ENCODE measurements at regions not wholly inside any gene's neighbourhood (a gene's known extent, or its start where the extent isn't known, plus 50 kb on each side); places are given as distances from the start of the nearest gene placed in this dataset.
"Not testable (repeated sequence)": the region's sequence is repeated elsewhere in the genome, so short reads cannot be mapped to it uniquely, and the experiment has no call there.

DNA sequence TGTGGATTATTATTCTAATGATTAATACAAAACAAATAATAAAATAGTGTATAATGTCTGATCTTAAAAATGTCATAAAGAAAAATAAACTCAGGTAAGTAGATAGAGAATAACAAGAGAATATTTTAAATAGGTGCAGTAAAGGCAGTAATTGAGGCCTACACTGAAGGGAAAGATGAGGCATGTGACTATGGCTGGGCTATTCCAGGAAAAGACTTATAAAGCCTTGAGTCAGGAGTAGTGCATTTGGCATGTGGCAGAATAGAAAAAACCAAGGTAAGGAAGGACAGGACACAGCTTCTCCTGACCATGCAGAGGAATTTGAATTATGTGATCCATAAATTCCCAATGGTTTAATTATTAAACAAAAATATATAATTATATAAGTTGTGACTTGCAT, 215.6 kb upstream of the C1QTNF3 start:
- not testable (repeated sequence) for DNase-seq (ENCODE audit: low read depth, low spot score); H3K27ac ChIP-seq

DNA sequence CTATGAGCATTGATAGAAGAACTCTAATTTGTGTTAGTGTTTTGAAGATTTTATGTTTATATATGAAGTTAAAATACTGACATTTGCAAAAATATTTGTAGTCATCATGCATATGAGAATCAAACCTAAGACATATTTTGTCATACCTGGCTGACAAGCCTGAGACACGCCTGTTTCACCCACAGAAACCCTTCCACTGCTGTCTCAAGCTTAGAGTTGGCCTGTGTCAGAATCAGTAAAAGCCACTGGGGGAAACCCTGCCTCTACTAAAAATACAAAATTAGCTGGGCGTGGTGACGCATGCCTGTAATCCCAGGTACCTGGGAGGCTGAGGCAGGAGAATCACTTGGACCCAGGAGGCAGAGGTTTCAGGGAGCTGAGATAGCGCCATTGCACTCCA, 218.0 kb upstream of the C1QTNF3 start:
- not testable (repeated sequence) for DNase-seq (ENCODE audit: low read depth, low spot score); H3K27ac ChIP-seq

DNA sequence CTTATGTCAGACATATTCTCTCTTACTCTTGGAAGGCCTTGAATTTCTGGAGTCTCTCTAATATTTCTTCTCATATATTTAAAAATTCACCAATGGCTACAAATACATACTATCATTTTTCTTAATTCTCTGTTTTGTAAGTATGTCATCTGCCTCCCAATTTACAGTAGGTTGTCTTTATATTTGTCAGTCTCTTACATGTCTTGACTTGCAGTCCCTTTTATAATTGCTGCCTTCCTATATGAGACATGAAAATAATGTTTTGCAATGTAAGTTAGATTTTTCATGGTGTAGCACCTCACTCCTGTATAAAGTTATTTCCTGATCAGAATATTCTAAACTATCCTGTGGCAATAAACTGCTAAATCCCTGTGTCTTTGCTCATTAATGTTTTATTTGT, 223.1 kb upstream of the C1QTNF3 start:
- H3K27ac ChIP-seq; DNase-seq (ENCODE audit: low read depth, low spot score): not testable (repeated sequence)

DNA sequence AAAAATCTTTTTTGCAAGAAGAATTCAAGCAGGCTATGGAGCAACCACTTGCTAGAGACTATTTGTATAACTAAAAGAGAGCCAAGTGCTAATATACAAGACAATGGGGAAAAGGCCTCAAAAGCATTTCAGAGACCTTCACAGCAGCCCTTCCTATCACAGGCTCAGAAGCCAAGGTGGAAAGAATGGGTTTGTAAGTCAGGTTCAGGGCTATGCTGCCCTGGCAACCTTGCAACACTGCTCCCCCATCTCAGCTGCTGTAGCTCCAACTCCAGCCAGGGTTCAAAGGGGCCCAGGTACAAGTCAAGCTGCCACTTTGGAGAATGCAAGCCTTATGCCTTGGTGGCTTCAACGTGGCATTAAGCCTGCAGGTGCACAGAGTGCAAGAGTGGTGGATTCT, 253.7 kb upstream of the C1QTNF3 start:
- DNase-seq (ENCODE audit: low read depth, low spot score); H3K27ac ChIP-seq: not testable (repeated sequence)

DNA sequence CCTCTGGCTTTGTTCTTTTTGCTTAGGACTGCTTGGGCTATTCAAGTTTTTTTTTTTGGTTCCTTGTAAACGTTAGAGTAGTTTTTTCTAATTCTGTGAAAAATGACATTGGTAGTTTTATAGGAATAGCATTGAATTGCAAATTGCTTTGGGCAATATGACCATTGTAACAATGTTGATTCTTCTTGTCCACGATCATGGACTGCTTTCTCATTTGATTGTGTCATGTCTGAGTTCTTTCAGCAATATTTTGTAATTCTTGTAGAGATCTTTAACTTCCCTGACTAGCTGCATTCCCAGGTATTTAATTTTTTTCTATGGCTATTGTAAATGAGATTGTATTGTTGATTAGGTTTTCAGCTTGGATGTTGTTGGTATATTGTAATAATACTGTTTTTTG, 286.2 kb upstream of the C1QTNF3 start:
- DNase-seq (ENCODE audit: low read depth, low spot score); H3K27ac ChIP-seq: not testable (repeated sequence)

DNA sequence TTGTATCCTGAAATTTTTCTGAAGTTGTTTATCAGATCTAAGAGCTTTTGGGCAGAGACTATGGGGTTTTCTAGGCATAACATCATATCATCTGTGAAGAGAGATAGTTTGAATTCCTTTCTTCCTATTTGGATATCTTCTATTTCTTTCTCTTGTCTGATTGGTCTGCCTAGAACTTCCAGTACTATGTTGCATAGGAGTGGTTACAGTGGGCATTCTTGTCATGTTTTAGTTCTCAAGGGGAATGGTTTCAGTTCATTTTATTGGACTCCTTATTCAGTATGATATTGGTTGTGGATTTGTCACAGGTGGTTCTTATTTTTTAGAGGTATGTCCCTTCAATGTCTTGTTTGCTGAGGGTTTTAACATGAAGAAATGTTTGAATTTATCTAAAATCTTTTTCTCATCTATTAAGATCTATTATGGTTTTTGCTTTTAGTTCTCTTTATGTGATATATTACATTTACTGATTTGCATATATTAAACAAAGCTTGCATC, 286.6 kb upstream of the C1QTNF3 start:
- DNase-seq (ENCODE audit: low read depth, low spot score); H3K27ac ChIP-seq: not testable (repeated sequence)

DNA sequence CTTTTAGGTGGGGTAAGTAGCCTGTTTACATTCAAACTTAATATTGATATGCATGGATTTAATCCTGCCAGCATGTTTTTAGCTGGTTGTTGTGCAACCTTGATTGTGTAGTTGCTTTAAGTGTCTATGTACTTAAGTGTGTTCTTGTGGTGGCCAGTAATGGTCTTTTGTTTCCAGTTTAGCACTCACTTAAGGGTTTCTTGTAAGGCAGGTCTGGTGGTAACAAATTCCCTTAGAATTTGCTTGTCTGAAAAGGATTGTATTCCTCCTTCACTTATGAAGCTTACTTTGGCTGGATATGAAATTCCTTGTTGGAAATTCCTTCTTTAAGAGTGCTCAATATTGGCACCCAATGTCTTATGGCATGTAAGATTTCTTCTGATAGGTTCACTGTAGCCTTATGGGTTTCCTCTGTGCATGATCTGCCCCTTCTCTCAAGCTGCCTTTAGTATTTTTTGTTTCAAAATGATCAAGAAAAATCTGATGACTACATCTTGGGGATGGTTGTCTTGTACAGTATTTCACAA, 289.0 kb upstream of the C1QTNF3 start:
- not testable (repeated sequence) for H3K27ac ChIP-seq; DNase-seq (ENCODE audit: low read depth, low spot score)

DNA sequence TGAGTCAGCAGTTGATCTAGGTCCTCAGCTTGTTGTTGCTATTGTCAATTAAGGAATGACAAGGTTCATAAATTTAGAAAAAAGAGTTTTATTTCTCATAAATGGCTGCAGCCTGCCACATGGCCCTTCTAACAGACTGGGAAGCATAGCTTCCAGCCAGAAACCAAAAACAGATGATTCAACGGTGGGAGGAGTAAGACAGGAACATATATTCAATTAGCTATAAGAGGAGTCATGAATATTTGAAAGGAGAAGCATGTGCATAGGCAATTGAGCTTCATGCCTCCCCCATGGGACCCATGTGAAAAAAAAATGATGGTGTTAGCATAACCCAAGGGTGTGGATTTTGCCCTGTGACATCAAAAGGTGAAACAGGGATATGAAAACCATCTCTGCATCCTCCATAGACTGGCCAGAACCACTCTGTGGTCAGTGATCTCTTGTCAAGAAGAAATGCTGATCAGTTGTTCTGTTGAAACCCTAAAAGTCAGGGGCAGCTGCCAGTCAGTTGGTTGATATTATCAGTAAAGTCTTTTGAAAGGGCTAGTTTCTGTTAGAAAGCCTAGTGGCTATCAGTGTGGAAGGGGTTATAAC, 296.5 kb upstream of the C1QTNF3 start:
- not testable (repeated sequence) for H3K27ac ChIP-seq; DNase-seq (ENCODE audit: low read depth, low spot score)

DNA sequence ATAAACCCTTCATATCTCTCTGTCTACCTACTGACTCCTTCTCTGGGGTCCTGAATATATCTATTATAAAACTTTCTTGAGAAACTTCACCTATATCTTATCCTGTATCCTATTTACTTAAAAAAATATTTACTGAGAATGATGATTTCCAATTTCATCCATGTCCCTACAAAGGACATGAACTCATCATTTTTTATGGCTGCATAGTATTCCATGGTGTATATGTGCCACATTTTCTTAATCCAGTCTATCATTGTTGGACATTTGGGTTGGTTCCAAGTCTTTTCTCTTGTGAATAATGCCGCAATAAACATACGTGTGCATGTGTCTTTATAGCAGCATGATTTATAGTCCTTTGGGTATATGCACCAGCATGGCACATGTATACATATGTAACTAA, 301.7 kb upstream of the RAI14 start:
- DNase-seq (ENCODE audit: low read depth, low spot score); H3K27ac ChIP-seq: not testable (repeated sequence)

DNA sequence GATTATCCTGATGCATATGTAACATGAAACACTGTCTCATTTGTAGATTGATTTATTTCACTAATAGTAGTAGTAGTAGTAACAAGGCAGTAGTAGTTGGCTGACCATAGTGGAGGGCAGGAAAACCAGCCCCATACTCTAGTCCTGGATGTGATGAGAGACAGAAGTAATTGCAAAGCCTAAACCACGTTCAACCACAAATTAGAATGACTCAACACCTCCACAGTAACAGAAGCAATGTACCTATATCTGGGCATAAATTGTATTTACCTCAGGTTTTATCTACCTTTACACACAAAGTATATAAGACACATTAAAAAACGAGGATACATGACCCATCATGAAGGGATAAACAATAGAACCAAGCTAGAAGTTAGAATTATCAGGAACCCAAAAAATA, 284.7 kb upstream of the RAI14 start:
- not testable (repeated sequence) for DNase-seq (ENCODE audit: low read depth, low spot score)

DNA sequence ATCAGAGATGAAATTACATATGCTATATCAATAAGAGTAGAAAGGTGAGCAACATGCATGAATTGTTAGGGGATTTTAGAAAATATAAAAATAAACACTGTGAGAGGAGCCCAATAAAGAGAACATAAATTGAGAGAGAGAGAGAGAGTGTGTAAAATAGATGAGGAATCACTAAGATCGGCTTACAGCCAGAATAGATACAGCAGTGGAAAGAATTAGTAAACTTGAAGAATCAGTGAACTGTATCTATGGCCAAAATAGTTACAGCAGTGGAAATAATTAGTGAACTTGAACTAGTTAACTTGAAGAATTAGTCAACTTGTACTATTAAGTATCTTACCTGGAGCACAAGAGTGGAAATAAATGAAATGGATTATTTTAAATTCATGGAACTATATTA, 284.3 kb upstream of the RAI14 start:
- not testable (repeated sequence) for DNase-seq (ENCODE audit: low read depth, low spot score)

More for the DNA sequence above, 284.7 kb upstream of the RAI14 start:
- not testable (repeated sequence) for H3K27ac ChIP-seq

DNA sequence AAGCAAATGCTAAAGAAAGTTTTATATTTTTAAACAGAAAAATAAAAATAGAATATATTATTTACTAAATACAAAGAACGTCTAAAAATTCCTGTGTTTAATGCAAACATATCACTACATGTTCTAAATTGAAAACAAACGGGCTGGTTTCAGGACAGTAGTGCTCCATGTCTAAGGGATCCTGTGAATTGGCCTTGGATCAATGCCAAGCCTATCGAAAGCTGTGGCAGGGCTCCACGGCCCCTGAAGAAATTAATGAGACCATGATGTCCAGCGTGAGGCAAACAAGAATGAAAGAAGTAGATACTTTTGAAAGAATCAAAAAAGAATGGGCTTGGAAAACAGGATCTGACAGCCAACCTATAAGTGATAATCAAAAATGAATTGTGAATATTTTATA, 283.4 kb upstream of the RAI14 start:
- not testable (repeated sequence) for DNase-seq (ENCODE audit: low read depth, low spot score); H3K27ac ChIP-seq

More for the DNA sequence above, 284.3 kb upstream of the RAI14 start:
- not testable (repeated sequence) for H3K27ac ChIP-seq

DNA sequence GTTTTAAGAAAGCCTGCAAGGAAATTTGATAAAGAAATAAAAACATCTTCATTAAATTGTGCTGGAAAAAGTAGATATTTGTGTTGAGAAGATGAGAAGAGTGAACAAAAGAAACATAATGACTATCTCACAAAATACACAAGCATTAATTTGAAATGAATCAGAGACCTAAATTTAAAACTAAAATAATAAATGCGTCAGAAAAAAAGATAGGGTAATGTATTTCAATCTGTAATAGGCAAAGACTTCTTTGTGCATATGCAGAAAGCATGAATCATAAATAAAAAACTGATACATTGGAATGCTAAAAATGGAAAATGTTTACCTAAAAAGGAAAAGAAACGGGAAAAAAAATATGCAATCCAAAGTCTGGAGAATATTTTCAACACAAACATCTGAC, 278.5 kb upstream of the RAI14 start:
- H3K27ac ChIP-seq; DNase-seq (ENCODE audit: low read depth, low spot score): not testable (repeated sequence)

DNA sequence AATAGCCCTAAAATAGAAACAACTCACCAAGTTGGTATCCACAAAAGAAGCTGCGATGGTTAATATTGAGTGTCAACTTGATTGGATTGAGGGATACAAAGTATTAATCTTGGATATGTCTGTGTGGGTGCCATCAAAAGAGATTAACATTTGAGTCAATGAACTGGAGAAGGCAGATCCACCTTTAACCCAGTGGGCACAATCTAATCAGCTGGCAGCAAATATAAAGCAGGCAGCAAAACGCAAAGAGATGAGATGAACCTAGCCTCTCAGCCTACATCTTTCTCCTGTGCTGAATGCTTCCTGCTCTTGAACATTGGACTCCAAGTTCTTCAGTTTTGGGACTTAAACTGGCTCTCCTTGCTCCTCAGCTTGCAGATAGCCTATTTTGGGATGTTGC, 277.6 kb upstream of the RAI14 start:
- DNase-seq (ENCODE audit: low read depth, low spot score); H3K27ac ChIP-seq: not testable (repeated sequence)

DNA sequence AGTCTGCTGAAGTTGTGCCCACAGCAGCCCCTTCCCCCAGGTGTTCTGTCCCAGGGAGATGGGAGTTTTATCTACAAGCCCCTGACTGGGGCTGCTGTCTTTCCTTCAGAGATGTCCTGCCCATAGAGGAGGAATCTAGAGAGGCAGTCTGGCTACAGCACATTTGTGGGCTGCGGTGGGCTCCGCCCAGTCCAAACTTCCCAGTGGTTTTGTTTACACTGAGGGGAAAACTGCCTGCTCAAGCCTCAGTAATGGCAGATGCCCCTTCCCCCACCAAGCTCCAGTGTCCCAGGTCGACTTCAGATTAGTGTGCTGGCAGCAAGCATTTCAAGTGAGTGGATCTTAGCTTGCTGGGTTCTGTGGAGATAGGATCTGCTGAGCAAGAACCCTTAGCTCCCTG, 267.4 kb upstream of the RAI14 start:
- DNase-seq (ENCODE audit: low read depth, low spot score); H3K27ac ChIP-seq: not testable (repeated sequence)

DNA sequence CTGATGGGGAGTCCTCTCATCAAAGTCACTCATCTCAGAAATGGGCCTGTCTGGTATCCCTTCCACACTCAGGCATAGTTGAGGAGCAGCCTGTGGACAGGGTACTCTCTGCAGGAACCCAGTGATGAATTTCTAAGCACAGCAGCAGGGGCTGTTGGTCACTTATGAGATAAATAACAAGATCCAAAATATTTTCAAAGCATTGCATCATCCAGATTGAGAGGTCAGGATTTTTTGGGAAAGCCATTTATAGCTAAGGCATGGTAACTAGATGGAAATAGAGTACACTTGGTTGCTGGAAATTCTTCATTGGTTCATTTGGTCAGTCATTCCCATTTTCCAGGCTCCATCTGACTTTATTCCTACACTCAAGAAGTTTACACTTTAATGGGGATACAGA, 246.8 kb upstream of the RAI14 start:
- DNase-seq (ENCODE audit: low read depth, low spot score) = no peak
- no peak overlapping the region for H3K27ac ChIP-seq

DNA sequence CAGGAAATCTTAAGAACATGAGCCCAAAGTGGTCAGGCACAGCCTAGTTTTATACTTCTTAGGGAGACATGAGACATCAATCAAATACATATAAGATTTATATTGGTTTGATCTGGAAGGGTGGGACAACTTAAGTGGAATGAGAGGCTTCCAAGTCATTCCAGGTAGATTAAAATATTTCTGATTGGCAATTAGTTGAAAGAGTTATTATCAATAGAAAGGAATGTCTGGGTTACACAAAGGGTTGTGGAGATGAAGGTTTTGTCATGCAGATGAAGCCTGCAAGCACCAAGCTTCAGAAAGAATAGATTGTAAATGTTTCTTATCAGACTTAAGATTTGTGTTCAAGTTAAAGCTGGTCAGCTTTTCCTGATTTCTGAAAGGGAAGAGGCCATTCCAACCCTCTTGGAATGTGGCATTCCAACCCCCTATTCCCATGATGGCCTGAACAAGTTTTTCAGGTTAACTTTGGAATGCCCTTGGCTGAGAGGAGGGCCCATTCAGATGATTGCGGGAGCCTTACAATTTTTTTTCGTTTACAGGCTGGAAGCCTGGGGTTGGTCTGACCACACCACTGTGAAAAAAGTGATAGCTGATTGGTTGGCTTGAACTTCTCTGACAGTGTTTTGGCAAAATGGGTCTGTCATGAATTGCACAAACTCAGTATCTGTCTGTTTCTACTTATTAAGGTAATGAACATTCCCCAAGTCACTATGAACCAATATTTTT, 245.6 kb upstream of the RAI14 start:
- no peak for DNase-seq (ENCODE audit: low read depth, low spot score)
- H3K27ac ChIP-seq = no peak overlapping the region

DNA sequence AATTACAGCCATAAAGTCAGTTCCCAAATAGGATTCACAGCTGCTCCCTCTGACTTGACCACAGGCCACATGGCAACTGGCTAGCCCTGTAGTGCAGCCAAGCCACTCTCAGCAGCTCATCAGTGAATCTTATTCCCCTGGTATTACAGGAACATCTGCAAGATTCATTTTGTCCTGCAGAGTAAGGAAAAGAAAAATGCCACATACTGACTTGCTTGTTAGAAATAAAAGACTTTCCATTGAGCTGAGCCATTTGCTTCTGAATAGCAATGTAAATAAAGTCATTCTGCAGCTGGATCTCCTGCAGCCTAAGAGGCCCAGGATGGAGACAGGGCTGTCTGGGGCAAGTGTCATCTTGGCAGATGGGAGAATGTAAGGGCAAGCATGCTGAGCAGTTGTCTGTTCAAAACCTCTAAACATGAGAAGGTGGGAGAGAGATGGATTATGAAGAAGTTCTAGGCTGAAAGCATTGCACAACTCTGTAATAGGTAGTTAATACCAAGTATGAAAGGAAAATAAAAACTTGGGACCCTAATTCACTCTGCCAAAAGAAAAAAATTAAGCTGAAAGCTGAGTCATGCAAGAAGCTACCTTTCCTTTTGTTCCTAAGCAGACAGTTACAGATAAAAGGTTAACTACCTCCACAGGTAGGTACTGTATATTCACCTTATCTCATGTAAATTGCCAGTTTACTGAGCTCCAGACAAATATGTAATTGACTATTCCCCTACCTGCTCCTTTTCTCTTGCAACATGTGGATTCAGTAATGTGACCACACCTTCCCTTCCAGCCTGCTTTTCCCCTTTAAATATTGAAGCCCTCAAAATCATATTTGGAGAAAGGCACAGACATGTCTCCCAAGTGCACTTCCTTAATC, 244.4 kb upstream of the RAI14 start:
- no peak for DNase-seq (ENCODE audit: low read depth, low spot score)

DNA sequence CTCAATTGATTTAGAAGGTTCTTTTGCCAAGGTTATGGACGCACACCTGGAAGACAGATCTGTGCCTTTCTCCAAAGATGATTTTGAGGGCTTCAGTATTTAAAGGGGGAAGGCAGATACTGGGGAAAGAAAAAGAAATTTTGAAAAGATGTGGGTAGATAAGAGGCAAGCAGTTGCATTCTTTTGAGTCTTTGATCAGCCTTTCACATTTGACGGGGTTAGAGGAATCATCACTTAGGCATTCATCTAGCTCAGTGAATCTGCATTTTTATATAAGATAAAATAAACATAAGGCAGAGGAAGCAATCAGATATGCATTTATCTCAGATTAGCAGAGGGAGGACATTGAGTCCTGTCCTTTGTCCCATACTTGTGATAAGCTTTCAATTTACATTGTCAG, 243.4 kb upstream of the RAI14 start:
- no peak overlapping the region for H3K27ac ChIP-seq
- DNase-seq (ENCODE audit: low read depth, low spot score) = no peak

More for the DNA sequence above, 244.4 kb upstream of the RAI14 start:
- H3K27ac ChIP-seq = no peak overlapping the region

DNA sequence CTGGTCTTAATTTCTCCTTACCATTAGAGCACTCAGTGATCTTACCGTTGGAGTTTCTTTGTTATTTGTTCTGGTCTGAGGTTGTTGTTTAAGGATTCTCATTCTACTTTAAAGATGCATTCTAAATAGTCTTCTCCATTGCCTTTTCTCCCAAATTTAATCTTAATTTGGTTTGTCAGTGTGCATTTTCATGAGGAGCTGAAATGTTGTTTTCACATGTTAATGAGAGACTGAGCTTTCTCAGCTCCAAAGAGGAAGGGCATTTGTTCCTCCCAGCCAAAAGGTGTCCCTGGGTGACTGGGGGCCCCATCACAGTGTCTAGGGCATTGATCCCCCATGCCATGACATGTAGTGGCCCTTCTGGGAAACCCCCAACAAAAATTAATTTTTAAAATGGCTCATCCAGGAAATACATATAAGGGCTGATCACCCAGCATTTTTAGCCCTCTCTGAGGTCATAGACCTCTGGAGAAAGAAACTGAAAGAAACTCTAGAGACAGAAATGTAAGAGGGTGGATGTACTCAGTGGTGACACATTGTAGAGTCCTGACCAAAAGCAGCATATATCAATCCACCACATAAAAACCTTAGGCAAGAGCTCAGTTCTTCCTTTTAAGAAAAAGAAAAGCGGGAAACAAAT, 240.4 kb upstream of the RAI14 start:
- H3K27ac ChIP-seq = no peak overlapping the region
- no peak for DNase-seq (ENCODE audit: low read depth, low spot score)
